ENCODE measurements at regions not wholly inside any gene's neighbourhood (a gene's known extent, or its start where the extent isn't known, plus 50 kb on each side); places are given as distances from the start of the nearest gene placed in this dataset.

GRCh38 chr14:38900887-38901286 lies 202.1 kb downstream of the SEC23A start:
- no peak for DNase-seq

- DNase-seq, result no peak
These were observed 215.3 kb downstream of the SEC23A start for GRCh38 chr14:38887696-38888095.

- no peak for DNase-seq
These were observed 218.9 kb downstream of the SEC23A start for GRCh38 chr14:38884109-38884508.

GRCh38 chr14:38883127-38883526 lies 219.9 kb downstream of the SEC23A start:
- no peak for DNase-seq

- no peak for DNase-seq
These were observed 220.5 kb downstream of the SEC23A start for GRCh38 chr14:38882533-38882932.

DNA sequence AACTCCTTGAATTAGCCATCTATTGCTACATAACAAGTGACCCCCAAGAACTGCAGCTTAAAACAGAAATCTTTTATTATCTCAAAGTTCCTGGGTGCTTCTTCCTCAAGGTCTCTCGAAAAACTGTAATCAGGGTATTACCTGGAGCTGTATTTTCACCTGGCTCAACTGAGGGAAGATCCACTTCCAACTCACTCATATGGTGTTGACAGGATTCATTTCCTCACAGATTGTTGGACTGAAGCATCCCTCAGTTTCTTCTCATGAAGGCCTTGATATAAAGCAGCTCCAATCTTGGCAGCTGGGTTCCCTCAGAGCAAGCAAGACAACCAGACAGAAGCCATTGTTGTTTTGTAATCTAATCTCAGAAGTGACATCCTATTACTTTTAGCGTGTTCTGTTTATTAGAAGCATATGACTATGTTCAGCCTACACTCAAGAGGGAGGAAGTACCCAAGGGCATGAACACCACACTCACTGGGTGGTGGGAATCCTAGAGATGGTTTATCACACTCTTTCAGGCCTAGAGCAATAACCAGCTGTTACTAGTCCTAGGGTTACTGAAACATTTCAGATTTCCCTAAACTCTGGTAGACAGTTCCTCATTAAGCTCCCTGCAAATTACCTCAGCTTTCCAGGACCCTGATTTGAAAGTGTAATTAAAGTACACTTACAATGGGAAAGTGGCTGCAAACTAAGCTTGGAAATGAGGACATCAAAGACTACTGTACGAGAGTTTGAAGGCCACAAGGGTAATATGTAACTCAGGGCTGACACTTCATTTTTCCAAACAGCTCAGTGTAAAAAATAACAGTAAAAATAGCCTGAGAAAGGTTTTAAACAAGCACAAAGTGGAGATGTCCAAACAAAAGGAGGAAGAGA lies 222.2 kb downstream of the SEC23A start:
- DNase-seq, result no peak

DNA sequence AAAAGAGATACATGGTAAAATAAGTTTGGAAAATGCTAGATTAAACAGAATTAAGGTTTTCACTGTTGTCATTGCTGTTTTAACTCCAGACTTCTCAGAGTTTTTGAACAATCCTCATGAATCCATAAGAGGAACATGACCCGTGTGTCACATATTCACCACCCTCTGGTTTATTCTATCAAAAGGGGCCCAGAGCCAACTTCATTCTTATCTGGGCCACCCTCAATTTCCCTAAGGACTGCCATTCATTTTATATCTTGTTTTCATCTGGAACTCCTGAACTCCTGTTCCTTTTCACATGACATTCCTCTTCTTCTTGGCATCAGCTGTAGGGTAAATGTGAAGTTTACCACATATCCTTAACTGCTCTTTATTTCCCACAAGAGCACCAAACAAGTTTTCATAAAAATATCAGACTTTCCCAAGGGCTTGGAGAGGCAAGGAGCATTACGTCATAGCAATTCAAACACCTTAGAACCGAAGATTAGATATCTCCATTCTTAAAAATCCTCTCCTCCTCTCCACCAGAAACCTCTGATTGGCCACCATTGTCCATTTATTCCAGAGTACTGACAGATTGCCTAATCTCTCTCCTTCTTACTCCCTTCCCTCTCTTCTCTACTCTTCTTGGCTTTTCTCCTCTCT lies 225.2 kb downstream of the SEC23A start:
- DNase-seq, result no peak

- no peak for DNase-seq
These were observed 228.3 kb downstream of the SEC23A start for GRCh38 chr14:38874721-38875120.

DNA sequence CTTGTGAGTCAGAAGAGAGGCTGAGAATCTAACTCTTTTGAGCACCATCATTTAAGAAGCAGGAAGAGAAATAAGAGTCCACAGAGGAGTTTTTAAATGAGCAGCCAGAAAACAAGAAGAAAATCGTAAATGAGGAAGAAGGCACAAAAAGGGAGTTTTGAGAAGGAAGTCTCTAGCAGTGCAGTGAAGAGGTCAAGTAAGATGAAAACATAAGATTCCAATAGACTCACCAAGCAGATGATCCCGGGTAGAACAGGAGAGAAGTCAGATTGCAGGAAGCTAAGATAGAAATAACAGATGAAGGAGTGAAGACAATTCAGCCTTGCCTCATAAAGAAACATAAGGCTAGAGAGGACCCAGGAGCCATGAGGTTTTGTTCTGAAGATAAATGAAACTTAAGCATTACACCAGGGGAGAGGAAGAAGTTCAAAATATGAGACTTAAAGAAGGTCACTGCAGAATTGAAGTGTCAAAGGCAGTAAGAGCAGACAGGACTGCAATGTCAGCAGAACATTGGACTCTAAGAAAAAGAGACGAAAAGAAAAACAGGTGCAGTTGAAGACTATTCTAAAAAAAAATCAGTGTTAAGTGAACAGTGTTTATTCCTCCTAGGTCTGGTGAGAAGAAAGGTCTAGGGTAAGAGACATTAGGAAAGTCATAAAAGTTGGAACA lies 229.0 kb downstream of the SEC23A start:
- no peak for DNase-seq

GRCh38 chr14:38870296-38870836 lies 232.7 kb downstream of the SEC23A start:
- DNase-seq, result no peak

DNA sequence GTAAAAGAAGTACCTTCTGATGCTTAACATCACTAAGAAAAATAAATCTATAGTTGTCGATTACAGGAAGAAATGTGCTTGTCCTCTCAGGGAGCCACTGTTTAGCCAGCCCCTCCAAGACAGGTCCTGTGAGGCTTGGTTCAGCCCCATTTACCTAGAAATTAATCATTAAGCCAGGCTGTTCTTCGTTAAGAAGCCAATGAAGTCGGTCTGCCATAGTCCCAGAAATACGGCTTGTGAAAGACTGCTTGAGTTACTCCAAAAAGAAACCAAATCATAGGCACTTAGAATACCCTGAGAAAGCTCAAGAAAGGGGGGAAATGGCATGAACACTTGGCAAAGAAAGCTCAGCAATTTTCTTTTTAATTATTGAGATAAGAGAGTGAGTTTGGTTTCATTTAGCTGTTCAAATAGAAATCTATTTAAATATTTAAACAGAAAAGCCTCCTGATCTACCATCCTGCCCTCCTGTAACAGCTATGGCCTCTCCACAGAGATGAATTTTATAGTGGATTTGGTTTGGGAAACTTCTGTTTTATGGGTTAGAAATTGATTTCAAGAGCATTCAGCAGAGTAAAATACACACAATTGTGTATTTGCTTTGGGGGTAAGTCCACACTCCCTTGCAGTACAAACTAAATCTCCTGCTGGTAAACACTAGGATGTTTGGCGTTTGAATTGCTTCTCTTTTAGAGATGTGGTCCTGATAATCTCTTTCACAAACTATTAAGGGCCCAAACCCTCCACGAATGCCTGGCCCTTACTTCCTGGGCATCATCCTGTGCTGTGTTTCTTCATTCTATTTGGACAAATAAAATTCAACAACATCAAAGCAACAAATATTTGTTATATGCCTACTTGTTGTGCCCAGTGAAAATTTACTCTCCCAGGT lies 234.4 kb downstream of the SEC23A start:
- no peak for DNase-seq

DNA sequence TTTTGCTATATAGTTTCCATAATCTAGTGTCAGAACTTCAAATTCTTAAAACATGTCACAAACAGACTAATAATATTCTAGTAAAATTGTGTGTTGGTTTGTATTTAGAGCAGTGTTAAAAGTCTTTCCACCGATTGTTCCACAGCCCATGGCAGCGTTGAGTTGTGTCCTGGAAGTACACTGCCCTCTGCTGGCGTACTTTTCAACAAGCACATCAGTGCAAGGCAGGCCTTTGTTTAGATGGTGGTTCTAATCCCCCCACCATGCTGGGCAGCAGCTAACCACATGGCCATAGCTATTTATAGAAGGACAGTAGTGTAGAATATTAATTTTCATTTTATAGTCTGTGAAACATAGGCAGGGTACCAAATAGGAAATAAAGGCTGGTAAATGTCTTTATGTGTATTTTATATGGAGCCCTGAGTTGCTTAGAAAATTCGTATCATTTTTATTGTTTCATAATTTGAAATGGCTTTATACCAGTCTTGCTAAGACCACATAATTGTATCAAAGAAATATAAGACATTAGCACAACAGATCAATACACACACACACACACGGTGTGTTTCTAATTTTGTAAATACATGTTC lies 235.4 kb downstream of the SEC23A start:
- peak; percentile 19 for DNase-seq

DNA sequence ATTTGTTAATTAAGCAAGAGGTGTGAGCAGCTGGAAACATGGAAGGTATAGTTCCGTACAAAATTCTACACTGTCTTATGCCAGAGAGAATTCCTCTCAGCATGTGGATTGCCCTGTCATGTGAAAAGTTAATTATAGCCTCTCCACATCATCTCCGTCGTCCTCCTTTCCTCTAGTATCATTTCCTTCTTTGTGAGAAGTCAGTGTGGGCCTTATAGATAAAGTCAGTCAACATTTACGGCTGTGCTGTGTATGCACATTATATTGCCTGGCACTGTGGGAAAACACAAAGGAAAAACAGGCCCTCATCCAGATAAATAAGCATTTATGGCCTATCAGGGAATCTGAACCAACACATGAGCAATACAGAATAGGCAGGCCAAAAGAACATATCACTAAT lies 236.6 kb downstream of the SEC23A start:
- no peak for DNase-seq

DNA sequence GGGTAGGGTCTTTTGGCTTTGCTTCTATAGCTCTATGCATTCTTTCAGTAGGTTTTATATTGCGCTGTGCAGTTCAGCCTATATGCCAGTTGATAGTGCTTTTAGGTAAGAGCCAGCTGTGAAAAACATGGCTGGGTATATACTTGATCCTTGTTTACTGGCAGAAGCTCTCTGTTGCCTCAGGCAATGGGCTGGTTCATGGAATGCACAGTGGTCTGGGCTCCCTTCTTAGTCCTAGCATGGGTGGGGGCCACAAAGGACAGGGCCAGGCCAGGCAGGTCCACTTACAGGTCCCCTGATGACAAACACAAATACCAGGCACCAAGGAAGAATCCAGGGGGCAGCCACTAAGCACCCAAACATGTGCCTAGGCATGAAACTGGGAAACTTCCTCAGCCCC lies 240.7 kb downstream of the SEC23A start:
- DNase-seq, result no peak

GRCh38 chr14:38860530-38860929 lies 242.5 kb downstream of the SEC23A start:
- no peak for DNase-seq

GRCh38 chr14:38856798-38857197 lies 246.2 kb downstream of the SEC23A start:
- no peak for DNase-seq

GRCh38 chr14:38855513-38855912 lies 247.5 kb downstream of the SEC23A start:
- DNase-seq, result no peak

GRCh38 chr14:38851111-38851510 lies 251.9 kb downstream of the SEC23A start:
- DNase-seq, result no peak

DNA sequence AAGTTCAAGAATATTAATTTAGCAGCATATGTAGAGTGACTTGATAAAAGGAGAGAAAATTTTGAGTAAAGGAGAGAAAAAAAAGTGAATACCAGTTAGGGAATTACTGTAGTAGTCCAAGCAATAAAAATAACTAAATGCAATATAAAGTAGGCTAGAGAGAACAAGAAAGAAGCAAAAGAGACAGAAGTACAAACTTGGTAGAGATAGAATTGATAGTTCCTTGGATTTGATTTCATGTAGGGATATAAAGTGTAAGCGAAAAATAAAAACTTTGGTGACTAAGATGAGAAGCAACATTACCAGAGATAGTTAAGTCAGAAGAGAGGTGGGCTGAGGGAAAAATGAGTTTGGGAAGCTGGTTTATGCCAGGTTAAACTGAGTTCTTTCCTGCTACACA lies 252.4 kb downstream of the SEC23A start:
- DNase-seq, result no peak

GRCh38 chr14:38848243-38848935 lies 254.6 kb downstream of the SEC23A start:
- DNase-seq, result no peak

DNA sequence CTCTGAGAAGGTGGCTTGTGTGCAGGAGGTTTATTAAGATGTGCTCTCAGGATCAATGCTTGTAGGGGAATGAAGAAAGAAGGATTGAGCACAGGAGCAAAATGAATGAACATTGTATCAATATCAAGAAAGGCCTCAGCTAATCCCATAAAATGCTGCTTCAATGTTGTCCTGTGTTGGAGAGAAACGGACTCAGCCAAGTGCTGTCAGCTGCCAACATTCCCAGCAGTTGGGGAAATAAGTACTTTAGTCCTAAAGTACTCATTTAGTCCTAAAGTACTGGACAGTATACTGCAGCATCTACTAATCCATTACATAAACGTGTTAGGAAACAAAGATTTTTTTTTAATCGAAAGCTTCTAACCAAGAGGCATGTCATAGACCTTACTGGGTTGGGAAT lies 255.9 kb downstream of the SEC23A start:
- DNase-seq, result no peak
